Neutrophil (primary cell): ENCODE measurements at regions not wholly inside any gene's neighbourhood (a gene's known extent, or its start where the extent isn't known, plus 50 kb on each side); places are given as distances from the start of the nearest gene placed in this dataset.

Experiments
- H3K27ac ChIP-seq: fragments of 200-600 bp; sonication (generic); 2 replicates; pipeline ENCODE4 v1.5.1; 2016; ENCODE audit warnings: mild to moderate bottlenecking, moderate library complexity
- H3K27me3 ChIP-seq: fragments of 200-600 bp; sonication (generic); 2 replicates; pipeline ENCODE4 v1.6.0; 2016; ENCODE audit warnings: mild to moderate bottlenecking
- H3K36me3 ChIP-seq: fragments of 200-600 bp; sonication (generic); 2 replicates; pipeline ENCODE4 v1.5.1; 2017
- H3K4me1 ChIP-seq, 2 experiments: fragments of 200-600 bp in 1 of 2; sonication (generic) in 1 of 2; 1 replicate in 1 of 2; 2 replicates in 1 of 2; pipeline versions ENCODE4 v1.5.1 to v1.6.1; 2013 to 2016; ENCODE audit warnings: low read depth in 1 of 2, low read length in 1 of 2, mild to moderate bottlenecking in 1 of 2, moderate library complexity in 1 of 2; ENCODE audit not compliant: control insufficient read depth in 1 of 2, insufficient read depth in 1 of 2
- H3K4me3 ChIP-seq, 2 experiments: fragments of 200-600 bp in 1 of 2; sonication (generic) in 1 of 2; 1 replicate in 1 of 2; 2 replicates in 1 of 2; pipeline ENCODE4 v1.5.1; 2013 to 2016; ENCODE audit warnings: low read depth in 1 of 2, low read length in 1 of 2, mild to moderate bottlenecking in 1 of 2, moderate library complexity in 1 of 2
- H3K9me3 ChIP-seq: fragments of 200-600 bp; sonication (generic); 2 replicates; pipeline ENCODE4 v1.5.1; 2016
- TF ChIP-seq, protein P1 (sequence below): fragments of 200-600 bp; sonication (generic); IDR thresholded peaks from 2 replicates; pipeline ENCODE4 v1.5.1; 2016; ENCODE audit warnings: antibody characterized with exemption

DNA sequence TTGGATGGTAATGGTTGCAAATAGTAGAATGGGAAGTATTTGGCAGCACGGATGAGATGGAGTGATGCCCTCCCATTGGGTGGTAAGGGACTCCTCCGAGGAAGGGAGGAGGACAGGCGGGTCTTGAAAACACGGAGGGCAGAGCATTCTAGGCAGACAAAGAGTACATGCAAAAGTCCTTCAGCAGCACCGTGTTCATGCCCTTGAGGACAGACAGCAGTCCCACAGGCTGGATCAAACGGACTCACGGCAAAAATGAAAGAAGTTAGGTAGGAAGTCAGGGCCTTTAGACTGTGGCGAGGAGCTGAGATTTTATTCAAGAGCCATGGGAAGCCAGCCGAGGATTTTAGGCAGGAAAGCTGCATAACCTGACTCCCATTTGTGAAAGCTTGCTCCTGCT is 253.9 kb downstream of the RHOU start:
- TF ChIP-seq, protein P1, sequence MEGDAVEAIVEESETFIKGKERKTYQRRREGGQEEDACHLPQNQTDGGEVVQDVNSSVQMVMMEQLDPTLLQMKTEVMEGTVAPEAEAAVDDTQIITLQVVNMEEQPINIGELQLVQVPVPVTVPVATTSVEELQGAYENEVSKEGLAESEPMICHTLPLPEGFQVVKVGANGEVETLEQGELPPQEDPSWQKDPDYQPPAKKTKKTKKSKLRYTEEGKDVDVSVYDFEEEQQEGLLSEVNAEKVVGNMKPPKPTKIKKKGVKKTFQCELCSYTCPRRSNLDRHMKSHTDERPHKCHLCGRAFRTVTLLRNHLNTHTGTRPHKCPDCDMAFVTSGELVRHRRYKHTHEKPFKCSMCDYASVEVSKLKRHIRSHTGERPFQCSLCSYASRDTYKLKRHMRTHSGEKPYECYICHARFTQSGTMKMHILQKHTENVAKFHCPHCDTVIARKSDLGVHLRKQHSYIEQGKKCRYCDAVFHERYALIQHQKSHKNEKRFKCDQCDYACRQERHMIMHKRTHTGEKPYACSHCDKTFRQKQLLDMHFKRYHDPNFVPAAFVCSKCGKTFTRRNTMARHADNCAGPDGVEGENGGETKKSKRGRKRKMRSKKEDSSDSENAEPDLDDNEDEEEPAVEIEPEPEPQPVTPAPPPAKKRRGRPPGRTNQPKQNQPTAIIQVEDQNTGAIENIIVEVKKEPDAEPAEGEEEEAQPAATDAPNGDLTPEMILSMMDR = no peak
- Histone ChIP-seq H3K4me3 (no peak overlapping the region), H3K27ac (no peak overlapping the region), H3K36me3 (no peaks in the 10 kb centered on the region), H3K4me1 (peaks cover 65 to 73% of the 10 kb centered on the region in 2 experiments), H3K27me3 (no peaks in the 10 kb centered on the region), H3K9me3 (no peaks in the 10 kb centered on the region)

DNA sequence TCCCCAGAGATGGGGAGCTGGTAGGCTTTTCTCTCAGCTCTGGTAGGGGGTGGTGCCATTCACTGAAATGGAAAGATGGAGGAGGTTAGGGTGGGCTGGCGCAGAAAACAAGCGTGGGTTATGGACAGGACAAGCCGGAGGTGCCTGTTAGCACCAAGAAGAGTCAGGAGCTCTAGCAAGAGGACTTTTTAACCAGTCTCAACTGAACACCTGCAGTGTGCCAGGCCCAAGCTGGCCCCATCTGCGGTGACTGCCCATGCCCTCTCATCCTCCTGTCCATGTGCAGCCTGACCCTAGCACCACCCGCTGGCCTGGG is 254.4 kb downstream of the RHOU start:
- Histone ChIP-seq H3K4me1 (peaks cover 61 to 69% of the 10 kb centered on the region in 2 experiments), H3K36me3 (no peaks in the 10 kb centered on the region), H3K27ac (peak overlapping the region; percentile 76), H3K9me3 (no peaks in the 10 kb centered on the region), H3K27me3 (no peaks in the 10 kb centered on the region), H3K4me3 (no peak overlapping the region)
- TF ChIP-seq, protein P1 = no peak

DNA sequence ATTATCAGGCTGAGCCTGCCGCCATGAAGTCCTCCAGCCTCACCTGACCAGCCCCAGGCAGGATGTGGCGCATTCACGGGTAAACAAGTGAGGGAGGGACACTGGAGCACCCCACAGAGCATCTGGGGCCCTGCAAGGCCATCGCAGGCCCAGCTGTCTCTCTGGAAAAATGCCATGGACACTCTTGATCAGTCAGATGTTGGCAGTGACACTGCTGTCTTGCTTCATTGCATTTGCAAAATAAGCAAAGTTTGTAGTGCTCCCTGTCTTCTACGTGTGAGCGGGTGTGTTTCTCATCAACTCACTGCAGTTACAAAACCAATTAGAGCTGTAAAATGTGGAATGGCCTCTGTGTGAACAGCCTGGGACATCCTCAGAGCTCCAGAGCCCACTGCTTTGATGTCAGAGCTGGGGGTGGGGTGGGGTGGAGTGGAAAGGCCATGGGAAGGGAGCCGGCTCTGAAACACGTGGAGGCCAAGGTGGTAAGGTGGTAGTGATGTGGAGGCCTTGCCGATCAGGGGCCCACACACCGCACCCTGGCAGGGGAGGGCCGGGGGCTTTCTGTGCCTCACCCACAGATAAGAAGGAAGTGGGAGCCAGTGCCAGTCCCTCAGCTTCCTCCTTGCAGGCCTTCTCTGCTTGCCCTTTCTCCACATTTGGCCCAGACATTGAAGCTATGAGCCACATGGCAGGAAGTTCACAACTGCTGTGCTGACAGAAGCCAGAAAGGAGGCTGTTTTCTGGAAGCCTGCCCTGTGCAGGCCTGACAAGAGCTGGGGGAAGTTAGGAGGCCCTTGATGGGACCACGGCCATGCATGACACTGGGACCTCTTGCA is 254.9 kb downstream of the RHOU start:
- Histone ChIP-seq H3K9me3 (no peaks in the 10 kb centered on the region), H3K36me3 (no peaks in the 10 kb centered on the region), H3K4me3 (peak overlapping the region in 1 of 2 experiments; percentile 22), H3K4me1 (peaks cover 57 to 63% of the 10 kb centered on the region in 2 experiments), H3K27ac (peak overlapping the region; percentile 76), H3K27me3 (no peaks in the 10 kb centered on the region)
- TF ChIP-seq, protein P1 = no peak

DNA sequence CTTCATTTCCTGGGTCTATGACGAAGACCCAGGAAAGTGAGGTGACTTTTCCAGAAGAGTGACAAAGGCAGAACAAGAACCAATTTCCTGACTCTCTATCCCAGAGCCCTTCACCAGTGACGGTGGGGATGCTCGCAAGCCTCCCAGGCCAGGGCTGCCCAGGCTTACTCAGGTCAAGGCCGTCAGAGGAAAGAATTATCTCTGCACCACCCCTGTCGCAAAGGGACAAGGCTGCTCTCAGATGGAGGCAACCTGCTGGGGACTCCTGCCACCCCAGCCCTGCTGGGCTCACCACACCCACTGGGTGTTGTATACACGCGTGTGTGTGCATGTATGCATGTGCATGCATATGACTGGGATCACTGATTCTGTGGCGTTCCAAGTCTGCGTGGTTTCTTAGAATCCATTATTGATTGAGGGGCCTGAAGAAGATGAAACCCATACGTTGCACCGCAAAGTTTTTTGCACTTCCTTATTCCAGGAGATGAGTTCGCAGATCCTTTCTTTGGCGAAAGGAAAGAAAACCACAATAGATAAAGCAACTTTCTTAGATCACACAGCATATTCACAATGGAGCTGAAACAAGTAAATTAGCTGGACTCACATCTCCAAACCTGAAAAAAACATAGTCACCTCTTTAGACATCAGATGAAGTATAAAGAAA is 255.8 kb downstream of the RHOU start:
- H3K9me3 ChIP-seq = no peaks in the 10 kb centered on the region
- no peaks in the 10 kb centered on the region for H3K36me3 ChIP-seq
- peaks cover 50 to 55% of the 10 kb centered on the region in 2 experiments for H3K4me1 ChIP-seq
- no peaks in the 10 kb centered on the region for H3K27me3 ChIP-seq
- H3K4me3 ChIP-seq = peak overlapping the region; percentile 18 to 22
- TF ChIP-seq, protein P1 = no peak
- H3K27ac ChIP-seq = peak overlapping the region; percentile 76

DNA sequence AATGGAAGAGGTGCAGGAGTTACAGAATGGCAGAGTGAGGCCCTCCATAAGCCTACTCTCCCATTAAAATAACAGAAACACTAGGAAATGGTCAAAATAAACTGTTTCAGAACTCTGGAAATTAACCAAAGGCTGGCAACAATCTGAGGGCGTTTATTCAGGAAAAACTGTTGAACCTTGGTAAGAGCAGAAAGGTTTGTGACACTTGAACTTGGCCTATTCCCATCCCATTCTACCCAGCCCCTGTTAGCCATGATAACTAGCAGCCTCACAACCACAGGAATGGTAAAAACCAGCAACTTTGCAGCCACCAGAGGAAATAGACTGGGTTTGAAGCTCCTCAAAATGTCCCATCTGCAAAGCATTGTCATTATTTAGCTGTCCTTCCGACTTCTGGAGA is 256.8 kb downstream of the RHOU start:
- no peaks in the 10 kb centered on the region for H3K9me3 ChIP-seq
- no peaks in the 10 kb centered on the region for H3K27me3 ChIP-seq
- peaks cover 40 to 45% of the 10 kb centered on the region in 2 experiments for H3K4me1 ChIP-seq
- no peaks in the 10 kb centered on the region for H3K36me3 ChIP-seq
- H3K27ac ChIP-seq = peak overlapping the region; percentile 76
- TF ChIP-seq, protein P1 = no peak
- no peak overlapping the region for H3K4me3 ChIP-seq
